WTC11 (cell line): ENCODE measurements at regions not wholly inside any gene's neighbourhood (a gene's known extent, or its start where the extent isn't known, plus 50 kb on each side); places are given as distances from the start of the nearest gene placed in this dataset.

Source experiments
- ATAC-seq: fragments of 200-7000 bp; cut with Tn5 transposase; 2 replicates; pipeline ENCODE4 v1.10.0; 2021; ENCODE audit warnings: mild to moderate bottlenecking, moderate library complexity
- CTCF ChIA-PET: fragments of 300-600 bp; sonication (Branson Sonifier 250); formaldehyde crosslinking; loops from one replicate; lab custom pipeline; 2021; ENCODE audit warnings: antibody characterized with exemption; lab: Charles Lee
- POLR2A ChIA-PET: fragments of 350-600 bp; sonication (Branson Sonifier 250); formaldehyde crosslinking; loops from one replicate; lab custom pipeline; 2021; ENCODE audit warnings: antibody characterized with exemption; lab: Charles Lee
- DNase-seq: peaks from one replicate; pipeline ENCODE4 v3.0.0; 2021; ENCODE audit warnings: low spot score
- H3K27ac Mint-ChIP-seq: 2 replicates; pipeline ENCODE4 v1.8.0; 2021; ENCODE audit warnings: mixed read lengths
- H3K27me3 Mint-ChIP-seq: 2 replicates; pipeline ENCODE4 v1.8.0; 2021; ENCODE audit warnings: low read depth, mild to moderate bottlenecking, moderate library complexity, mixed read lengths
- H3K36me3 Mint-ChIP-seq: 2 replicates; pipeline ENCODE4 v1.8.0; 2021; ENCODE audit warnings: mixed read lengths
- H3K4me1 Mint-ChIP-seq: 2 replicates; pipeline ENCODE4 v1.8.0; 2022; ENCODE audit warnings: mixed read lengths
- H3K4me3 Mint-ChIP-seq: 2 replicates; pipeline ENCODE4 v1.8.0; 2021; ENCODE audit warnings: mild to moderate bottlenecking, moderate library complexity, mixed read lengths
- H3K9me3 Mint-ChIP-seq: 2 replicates; pipeline ENCODE4 v1.8.0; 2021; ENCODE audit warnings: mixed read lengths
- AR ChIP-seq: fragments of 250-450 bp; sonication (Bioruptor Pico); IDR thresholded peaks from 2 replicates; pipeline ENCODE4 v1.9.0; 2021; ENCODE audit warnings: mild to moderate bottlenecking
- ETV6 ChIP-seq: sonication (generic); formaldehyde crosslinking; IDR thresholded peaks from 2 replicates; pipeline ENCODE4 v1.8.1; 2022; ENCODE audit warnings: mild to moderate bottlenecking, missing genetic modification reagents
- FOXP4 ChIP-seq: sonication (generic); formaldehyde crosslinking; IDR thresholded peaks from 2 replicates; pipeline ENCODE4 v1.8.0; 2022; ENCODE audit warnings: mild to moderate bottlenecking, missing genetic modification reagents
- NFE2L1 ChIP-seq: sonication (generic); formaldehyde crosslinking; IDR thresholded peaks from 2 replicates; pipeline ENCODE4 v1.8.1; 2023; ENCODE audit warnings: missing genetic modification reagents
- NR2C2 ChIP-seq: sonication (generic); formaldehyde crosslinking; IDR thresholded peaks from 2 replicates; pipeline ENCODE4 v1.8.0; 2022; ENCODE audit warnings: mild to moderate bottlenecking, missing genetic modification reagents
- NR3C1 ChIP-seq: sonication (generic); formaldehyde crosslinking; conservative IDR thresholded peaks from 2 replicates; pipeline ENCODE4 v1.8.1; 2023; ENCODE audit warnings: low read depth, mild to moderate bottlenecking, missing genetic modification reagents
- RELA ChIP-seq: sonication (generic); formaldehyde crosslinking; IDR thresholded peaks from 2 replicates; pipeline ENCODE4 v1.8.1; 2022; ENCODE audit warnings: missing genetic modification reagents, mild to moderate bottlenecking, borderline replicate concordance
- SP1 ChIP-seq: sonication (generic); formaldehyde crosslinking; conservative IDR thresholded peaks from 2 replicates; pipeline ENCODE4 v1.8.1; 2022; ENCODE audit warnings: missing genetic modification reagents
- TEAD1 ChIP-seq: sonication (generic); formaldehyde crosslinking; IDR thresholded peaks from 2 replicates; pipeline ENCODE4 v1.8.0; 2022; ENCODE audit warnings: mild to moderate bottlenecking, missing genetic modification reagents
- TP53 ChIP-seq: sonication (generic); formaldehyde crosslinking; IDR thresholded peaks from 2 replicates; pipeline ENCODE4 v1.8.1; 2023; ENCODE audit warnings: mild to moderate bottlenecking, missing genetic modification reagents
- USF1 ChIP-seq: sonication (generic); formaldehyde crosslinking; IDR thresholded peaks from 2 replicates; pipeline ENCODE4 v1.8.0; 2022; ENCODE audit warnings: mild to moderate bottlenecking, missing genetic modification reagents
- ZBTB21 ChIP-seq: sonication (generic); formaldehyde crosslinking; IDR thresholded peaks from 2 replicates; pipeline ENCODE4 v1.8.1; 2023; ENCODE audit warnings: mild to moderate bottlenecking, missing genetic modification reagents, borderline replicate concordance
- ZNF423 ChIP-seq: fragments of 250-450 bp; sonication (Bioruptor Pico); IDR thresholded peaks from 2 replicates; pipeline ENCODE4 v2.1.2; 2022; ENCODE audit warnings: mild to moderate bottlenecking, moderate library complexity
- TF ChIP-seq, protein P1 (sequence below): sonication (generic); formaldehyde crosslinking; IDR thresholded peaks from 2 replicates; pipeline ENCODE4 v1.8.1; 2022; ENCODE audit warnings: missing genetic modification reagents, borderline replicate concordance
- TF ChIP-seq, protein P2 (sequence below): sonication (generic); formaldehyde crosslinking; IDR thresholded peaks from 2 replicates; pipeline ENCODE4 v1.8.0; 2023; ENCODE audit warnings: mild to moderate bottlenecking, missing genetic modification reagents
- TF ChIP-seq, protein P3 (sequence below): fragments of 250-450 bp; sonication (Bioruptor Pico); IDR thresholded peaks from 2 replicates; pipeline ENCODE4 v1.9.0; 2021; ENCODE audit warnings: mild to moderate bottlenecking
- TF ChIP-seq, protein P4 (sequence below): sonication (generic); formaldehyde crosslinking; IDR thresholded peaks from 2 replicates; pipeline ENCODE4 v1.8.1; 2023; ENCODE audit warnings: mild to moderate bottlenecking, missing genetic modification reagents, moderate library complexity

GRCh38 chr14:76277586-76278130 lies 98.3 kb upstream of the ESRRB start:
- Mint-ChIP-seq H3K4me1 (peaks cover 4% of the 10 kb centered on the region; the same call in 1 of the 2 replicates), H3K27me3 (peaks cover 3% of the 10 kb centered on the region; the same call in 1 of the 2 replicates), H3K36me3 (no peaks in the 10 kb centered on the region), H3K9me3 (0 out of 2 replicates have a peak, but pooled peaks cover 8% of the 10 kb centered on the region), H3K27ac (no peak overlapping the region), H3K4me3 (no peak overlapping the region)
- no peak for TF ChIP-seq NR3C1 (CRISPR knock-in tag)
- TF ChIP-seq ZNF423 (CRISPR knock-in tag) = no peak
- TF ChIP-seq USF1 = no peak
- TF ChIP-seq, protein P1, sequence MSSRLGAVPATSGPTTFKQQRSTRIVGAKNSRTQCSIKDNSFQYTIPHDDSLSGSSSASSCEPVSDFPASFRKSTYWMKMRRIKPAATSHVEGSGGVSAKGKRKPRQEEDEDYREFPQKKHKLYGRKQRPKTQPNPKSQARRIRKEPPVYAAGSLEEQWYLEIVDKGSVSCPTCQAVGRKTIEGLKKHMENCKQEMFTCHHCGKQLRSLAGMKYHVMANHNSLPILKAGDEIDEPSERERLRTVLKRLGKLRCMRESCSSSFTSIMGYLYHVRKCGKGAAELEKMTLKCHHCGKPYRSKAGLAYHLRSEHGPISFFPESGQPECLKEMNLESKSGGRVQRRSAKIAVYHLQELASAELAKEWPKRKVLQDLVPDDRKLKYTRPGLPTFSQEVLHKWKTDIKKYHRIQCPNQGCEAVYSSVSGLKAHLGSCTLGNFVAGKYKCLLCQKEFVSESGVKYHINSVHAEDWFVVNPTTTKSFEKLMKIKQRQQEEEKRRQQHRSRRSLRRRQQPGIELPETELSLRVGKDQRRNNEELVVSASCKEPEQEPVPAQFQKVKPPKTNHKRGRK = no peak
- TF ChIP-seq, protein P2, sequence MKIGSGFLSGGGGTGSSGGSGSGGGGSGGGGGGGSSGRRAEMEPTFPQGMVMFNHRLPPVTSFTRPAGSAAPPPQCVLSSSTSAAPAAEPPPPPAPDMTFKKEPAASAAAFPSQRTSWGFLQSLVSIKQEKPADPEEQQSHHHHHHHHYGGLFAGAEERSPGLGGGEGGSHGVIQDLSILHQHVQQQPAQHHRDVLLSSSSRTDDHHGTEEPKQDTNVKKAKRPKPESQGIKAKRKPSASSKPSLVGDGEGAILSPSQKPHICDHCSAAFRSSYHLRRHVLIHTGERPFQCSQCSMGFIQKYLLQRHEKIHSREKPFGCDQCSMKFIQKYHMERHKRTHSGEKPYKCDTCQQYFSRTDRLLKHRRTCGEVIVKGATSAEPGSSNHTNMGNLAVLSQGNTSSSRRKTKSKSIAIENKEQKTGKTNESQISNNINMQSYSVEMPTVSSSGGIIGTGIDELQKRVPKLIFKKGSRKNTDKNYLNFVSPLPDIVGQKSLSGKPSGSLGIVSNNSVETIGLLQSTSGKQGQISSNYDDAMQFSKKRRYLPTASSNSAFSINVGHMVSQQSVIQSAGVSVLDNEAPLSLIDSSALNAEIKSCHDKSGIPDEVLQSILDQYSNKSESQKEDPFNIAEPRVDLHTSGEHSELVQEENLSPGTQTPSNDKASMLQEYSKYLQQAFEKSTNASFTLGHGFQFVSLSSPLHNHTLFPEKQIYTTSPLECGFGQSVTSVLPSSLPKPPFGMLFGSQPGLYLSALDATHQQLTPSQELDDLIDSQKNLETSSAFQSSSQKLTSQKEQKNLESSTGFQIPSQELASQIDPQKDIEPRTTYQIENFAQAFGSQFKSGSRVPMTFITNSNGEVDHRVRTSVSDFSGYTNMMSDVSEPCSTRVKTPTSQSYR = no peak
- TF ChIP-seq, protein P3, sequence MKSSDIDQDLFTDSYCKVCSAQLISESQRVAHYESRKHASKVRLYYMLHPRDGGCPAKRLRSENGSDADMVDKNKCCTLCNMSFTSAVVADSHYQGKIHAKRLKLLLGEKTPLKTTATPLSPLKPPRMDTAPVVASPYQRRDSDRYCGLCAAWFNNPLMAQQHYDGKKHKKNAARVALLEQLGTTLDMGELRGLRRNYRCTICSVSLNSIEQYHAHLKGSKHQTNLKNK = no peak
- no peak for TF ChIP-seq SP1 (CRISPR knock-in tag)
- TF ChIP-seq TEAD1 (CRISPR knock-in tag) = no peak
- TF ChIP-seq NR2C2 = no peak
- no peak for TF ChIP-seq FOXP4 (CRISPR knock-in tag)
- no peak for TF ChIP-seq RELA (CRISPR knock-in tag)
- TF ChIP-seq ETV6 = no peak
- no peak for TF ChIP-seq NFE2L1
- TF ChIP-seq, protein P4, sequence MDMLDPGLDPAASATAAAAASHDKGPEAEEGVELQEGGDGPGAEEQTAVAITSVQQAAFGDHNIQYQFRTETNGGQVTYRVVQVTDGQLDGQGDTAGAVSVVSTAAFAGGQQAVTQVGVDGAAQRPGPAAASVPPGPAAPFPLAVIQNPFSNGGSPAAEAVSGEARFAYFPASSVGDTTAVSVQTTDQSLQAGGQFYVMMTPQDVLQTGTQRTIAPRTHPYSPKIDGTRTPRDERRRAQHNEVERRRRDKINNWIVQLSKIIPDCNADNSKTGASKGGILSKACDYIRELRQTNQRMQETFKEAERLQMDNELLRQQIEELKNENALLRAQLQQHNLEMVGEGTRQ (CRISPR knock-in tag) = no peak
- no peak for TF ChIP-seq TP53 (CRISPR knock-in tag)
- no peak for TF ChIP-seq AR
- TF ChIP-seq ZBTB21 = no peak
- ChIA-PET POLR2A (no interaction called here), CTCF (no interaction called here)
- DNase-seq (no peak), ATAC-seq (peak; percentile 57; the same call in 1 of the 2 replicates)
